LHCN-M2 (cell line): ENCODE measurements at regions not wholly inside any gene's neighbourhood (a gene's known extent, or its start where the extent isn't known, plus 50 kb on each side); places are given as distances from the start of the nearest gene placed in this dataset.
"Not testable (repeated sequence)": the region's sequence is repeated elsewhere in the genome, so short reads cannot be mapped to it uniquely, and the experiment has no call there.

Experiments
- DNase-seq: peaks from one replicate; pipeline ENCODE4 v3.0.0-alpha.2; 2012; ENCODE audit warnings: low read depth

GRCh38 chr6:6970851-6971250 lies 136.9 kb upstream of the RREB1 start:
- no peak for DNase-seq

GRCh38 chr6:6971369-6971768 lies 136.4 kb upstream of the RREB1 start:
- no peak for DNase-seq

- peak; percentile 52 for DNase-seq
Measured at GRCh38 chr6:6972456-6972855, 135.3 kb upstream of the RREB1 start.

- DNase-seq: no peak
Measured at GRCh38 chr6:6973721-6974120, 134.0 kb upstream of the RREB1 start.

GRCh38 chr6:6975459-6976111 lies 132.2 kb upstream of the RREB1 start:
- no peak for DNase-seq

GRCh38 chr6:6976193-6976592 lies 131.6 kb upstream of the RREB1 start:
- DNase-seq: no peak

- no peak for DNase-seq
Measured at GRCh38 chr6:6978731-6979130, 129.0 kb upstream of the RREB1 start.

GRCh38 chr6:6980999-6981597 lies 126.7 kb upstream of the RREB1 start:
- DNase-seq: no peak

GRCh38 chr6:6981681-6982322 lies 126.0 kb upstream of the RREB1 start:
- DNase-seq: no peak

- DNase-seq: no peak
Measured at GRCh38 chr6:6982663-6983062, 125.1 kb upstream of the RREB1 start.

GRCh38 chr6:6984585-6985366 lies 123.0 kb upstream of the RREB1 start:
- no peak for DNase-seq

GRCh38 chr6:6986344-6986743 lies 121.4 kb upstream of the RREB1 start:
- no peak for DNase-seq

- DNase-seq: no peak
Measured at GRCh38 chr6:6987749-6988148, 120.0 kb upstream of the RREB1 start.

GRCh38 chr6:6990059-6990458 lies 117.7 kb upstream of the RREB1 start:
- not testable (repeated sequence) for DNase-seq

GRCh38 chr6:6993503-6994237 lies 114.1 kb upstream of the RREB1 start:
- no peak for DNase-seq

- DNase-seq: no peak
Measured at GRCh38 chr6:6994796-6995195, 113.0 kb upstream of the RREB1 start.

- DNase-seq: no peak
Measured at GRCh38 chr6:6995328-6995727, 112.4 kb upstream of the RREB1 start.

- DNase-seq: no peak
Measured at GRCh38 chr6:6996124-6996523, 111.6 kb upstream of the RREB1 start.

GRCh38 chr6:6997263-6998193 lies 110.2 kb upstream of the RREB1 start:
- DNase-seq: no peak

GRCh38 chr6:6998194-6998569 lies 109.6 kb upstream of the RREB1 start:
- DNase-seq: peak; percentile 3
